ENCODE measurements at regions not wholly inside any gene's neighbourhood (a gene's known extent, or its start where the extent isn't known, plus 50 kb on each side); places are given as distances from the start of the nearest gene placed in this dataset.

DNA sequence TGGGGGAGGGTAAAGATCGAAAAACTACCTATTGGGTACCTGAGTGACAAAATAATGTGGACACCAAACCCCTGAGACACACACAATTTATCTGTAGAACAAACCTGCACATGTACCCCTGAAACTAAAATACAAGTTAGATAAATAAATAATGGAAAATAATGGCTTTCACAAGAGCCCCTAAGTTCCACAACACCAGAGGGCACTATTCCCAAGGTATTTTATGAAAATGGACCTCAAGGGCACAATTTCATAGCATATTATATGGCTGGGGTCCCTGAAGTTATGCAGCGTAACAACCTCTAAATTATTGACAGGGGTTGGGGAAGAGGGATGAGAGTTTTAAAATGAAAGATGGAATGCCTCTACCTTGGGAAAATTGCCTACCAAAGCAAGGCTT is 81.3 kb upstream of the TMEM33 start:
- TF ChIP-seq, protein P1, sequence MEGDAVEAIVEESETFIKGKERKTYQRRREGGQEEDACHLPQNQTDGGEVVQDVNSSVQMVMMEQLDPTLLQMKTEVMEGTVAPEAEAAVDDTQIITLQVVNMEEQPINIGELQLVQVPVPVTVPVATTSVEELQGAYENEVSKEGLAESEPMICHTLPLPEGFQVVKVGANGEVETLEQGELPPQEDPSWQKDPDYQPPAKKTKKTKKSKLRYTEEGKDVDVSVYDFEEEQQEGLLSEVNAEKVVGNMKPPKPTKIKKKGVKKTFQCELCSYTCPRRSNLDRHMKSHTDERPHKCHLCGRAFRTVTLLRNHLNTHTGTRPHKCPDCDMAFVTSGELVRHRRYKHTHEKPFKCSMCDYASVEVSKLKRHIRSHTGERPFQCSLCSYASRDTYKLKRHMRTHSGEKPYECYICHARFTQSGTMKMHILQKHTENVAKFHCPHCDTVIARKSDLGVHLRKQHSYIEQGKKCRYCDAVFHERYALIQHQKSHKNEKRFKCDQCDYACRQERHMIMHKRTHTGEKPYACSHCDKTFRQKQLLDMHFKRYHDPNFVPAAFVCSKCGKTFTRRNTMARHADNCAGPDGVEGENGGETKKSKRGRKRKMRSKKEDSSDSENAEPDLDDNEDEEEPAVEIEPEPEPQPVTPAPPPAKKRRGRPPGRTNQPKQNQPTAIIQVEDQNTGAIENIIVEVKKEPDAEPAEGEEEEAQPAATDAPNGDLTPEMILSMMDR (IDR thresholded peaks at IDR 0.05) = no peak
- no peak for TF ChIP-seq POLR2AphosphoS5 (IDR thresholded peaks at IDR 0.05)
- no peak for TF ChIP-seq EP300 (IDR thresholded peaks at IDR 0.05)
